NT2/D1 (cell line): ENCODE measurements at regions not wholly inside any gene's neighbourhood (a gene's known extent, or its start where the extent isn't known, plus 50 kb on each side); places are given as distances from the start of the nearest gene placed in this dataset.

ENCODE experiments used
- SUZ12 ChIP-seq: IDR thresholded peaks from 2 replicates; pipeline ENCODE4 v1.6.1; 2011; ENCODE audit not compliant: insufficient read length, insufficient read depth; ENCODE audit errors: extremely low read depth
- YY1 ChIP-seq: IDR thresholded peaks from 2 replicates; pipeline ENCODE4 v1.6.1; 2011; ENCODE audit not compliant: insufficient read length, insufficient read depth
- ZNF274 ChIP-seq: IDR thresholded peaks from 2 replicates; pipeline ENCODE4 v1.6.1; 2011; ENCODE audit warnings: mild to moderate bottlenecking, low read depth, low read length

GRCh38 chr6:126723541-126724170, 383.7 kb downstream of the CENPW start:
- TF ChIP-seq SUZ12 (no peak), YY1 (no peak), ZNF274 (no peak)
